ENCODE measurements at regions not wholly inside any gene's neighbourhood (a gene's known extent, or its start where the extent isn't known, plus 50 kb on each side); places are given as distances from the start of the nearest gene placed in this dataset.

DNA sequence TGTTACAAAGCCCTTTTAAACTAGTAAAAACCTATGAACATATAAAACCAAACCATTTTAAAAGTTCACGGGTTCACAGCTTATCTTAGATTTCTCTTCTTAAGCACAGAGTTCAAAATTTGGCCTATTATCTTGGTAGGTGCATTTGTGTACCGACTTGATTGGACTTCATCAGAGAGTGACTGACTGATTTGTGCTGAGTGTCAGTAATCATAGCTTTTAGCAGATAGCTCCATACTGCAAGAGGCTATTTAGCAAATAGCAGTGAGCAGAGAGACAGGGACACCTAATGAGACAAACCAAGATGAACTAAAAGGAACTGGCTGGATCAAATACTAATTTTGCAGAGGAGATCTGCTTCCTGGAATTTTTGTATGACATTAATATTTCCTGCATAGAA, 274.5 kb downstream of the PRR16 start:
- Histone ChIP-seq H3K27me3 (no peaks in the 10 kb centered on the region), H3K4me3 (replicated peaks in 1 of 3) (no peak overlapping the region), H3K4me1 (no peaks in the 10 kb centered on the region), H3K27ac (no peak overlapping the region), H3K36me3 (no peaks in the 10 kb centered on the region), H3K9me3 (no peaks in the 10 kb centered on the region)
- DNase-seq = no peak
- 91 to 93% methylated on average over 2 of the region's 2 CpGs for WGBS, 2 donors
- intact Hi-C loops (cut with DNase I) = no loop called here
- no peak for TF ChIP-seq POLR2A (IDR thresholded peaks at IDR 0.05)
- no peak for TF ChIP-seq CTCF (IDR thresholded peaks at IDR 0.05)

GRCh38 chr5:120740989-120741388, 276.9 kb downstream of the PRR16 start:
- Histone ChIP-seq H3K36me3 (no peaks in the 10 kb centered on the region), H3K9me3 (no peaks in the 10 kb centered on the region), H3K4me3 (replicated peaks in 1 of 3) (no peak overlapping the region), H3K27me3 (no peaks in the 10 kb centered on the region), H3K27ac (no peak overlapping the region), H3K4me1 (no peaks in the 10 kb centered on the region)
- intact Hi-C loops (cut with DNase I) = no loop called here
- no peak for DNase-seq
- TF ChIP-seq CTCF (IDR thresholded peaks at IDR 0.05) = no peak
- no peak for TF ChIP-seq POLR2A (IDR thresholded peaks at IDR 0.05)

- no peaks in the 10 kb centered on the region for H3K9me3 ChIP-seq
- DNase-seq = no peak
- no peaks in the 10 kb centered on the region for H3K4me1 ChIP-seq
- intact Hi-C loops (cut with DNase I) = no loop called here
- no peak overlapping the region for H3K4me3 ChIP-seq (replicated peaks in 1 of 3)
- no peak for TF ChIP-seq POLR2A (IDR thresholded peaks at IDR 0.05)
- TF ChIP-seq CTCF (IDR thresholded peaks at IDR 0.05) = no peak
- no peak overlapping the region for H3K27ac ChIP-seq
- H3K27me3 ChIP-seq = no peaks in the 10 kb centered on the region
- WGBS, 2 donors = 87 to 91% methylated on average over 2 of the region's 2 CpGs
- H3K36me3 ChIP-seq = no peaks in the 10 kb centered on the region
Measured at GRCh38 chr5:120748474-120748873, 284.4 kb downstream of the PRR16 start.

DNA sequence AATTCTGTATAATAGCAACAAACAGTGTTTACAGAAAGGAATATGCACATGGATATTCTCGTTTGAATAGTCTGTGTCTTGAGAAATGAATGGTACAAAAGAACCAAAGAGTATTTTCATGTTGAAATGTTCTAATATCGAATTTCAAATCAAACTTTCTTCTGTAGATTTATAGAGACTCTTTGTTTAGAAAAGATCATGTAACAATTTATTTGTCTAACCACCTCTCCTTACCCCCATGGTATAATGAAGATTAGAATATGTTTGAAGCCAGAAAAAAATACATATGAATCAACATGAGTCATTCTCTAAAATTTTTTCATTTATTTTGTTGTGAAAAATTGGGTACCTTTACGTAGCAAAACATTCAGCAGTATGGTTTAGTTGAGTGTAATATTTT, 285.6 kb downstream of the PRR16 start:
- H3K9me3 ChIP-seq = no peaks in the 10 kb centered on the region
- H3K4me3 ChIP-seq (replicated peaks in 1 of 3) = no peak overlapping the region
- H3K36me3 ChIP-seq = no peaks in the 10 kb centered on the region
- no peak for DNase-seq
- no peaks in the 10 kb centered on the region for H3K27me3 ChIP-seq
- H3K27ac ChIP-seq = no peak overlapping the region
- H3K4me1 ChIP-seq = no peaks in the 10 kb centered on the region
- 85 to 87% methylated on average over 3 of the region's 3 CpGs for WGBS, 2 donors
- TF ChIP-seq CTCF (IDR thresholded peaks at IDR 0.05) = no peak
- no peak for TF ChIP-seq POLR2A (IDR thresholded peaks at IDR 0.05)
- intact Hi-C loops (cut with DNase I) = no loop called here

GRCh38 chr5:120759587-120759986, 295.5 kb downstream of the PRR16 start:
- no peak overlapping the region for H3K4me3 ChIP-seq (replicated peaks in 1 of 3)

More at GRCh38 chr5:120759587-120759986, 295.5 kb downstream of the PRR16 start:
- H3K4me1 ChIP-seq = no peaks in the 10 kb centered on the region
- intact Hi-C loops (cut with DNase I) = no loop called here
- H3K27ac ChIP-seq = no peak overlapping the region
- H3K36me3 ChIP-seq = no peaks in the 10 kb centered on the region
- no peaks in the 10 kb centered on the region for H3K27me3 ChIP-seq
- H3K9me3 ChIP-seq = no peaks in the 10 kb centered on the region
- DNase-seq = no peak
- TF ChIP-seq POLR2A (IDR thresholded peaks at IDR 0.05) = no peak
- TF ChIP-seq CTCF (IDR thresholded peaks at IDR 0.05) = no peak

All from thyroid gland (tissue), 4 donors.